COLO668 (cell line): ENCODE measurements at regions not wholly inside any gene's neighbourhood (a gene's known extent, or its start where the extent isn't known, plus 50 kb on each side); places are given as distances from the start of the nearest gene placed in this dataset.
"Not testable (repeated sequence)": the region's sequence is repeated elsewhere in the genome, so short reads cannot be mapped to it uniquely, and the experiment has no call there.

Experiments
- DNase-seq: peaks from one replicate; lab custom pipeline; 2025; ENCODE audit not compliant: unreplicated experiment; lab: John Stamatoyannopoulos, UW

DNA sequence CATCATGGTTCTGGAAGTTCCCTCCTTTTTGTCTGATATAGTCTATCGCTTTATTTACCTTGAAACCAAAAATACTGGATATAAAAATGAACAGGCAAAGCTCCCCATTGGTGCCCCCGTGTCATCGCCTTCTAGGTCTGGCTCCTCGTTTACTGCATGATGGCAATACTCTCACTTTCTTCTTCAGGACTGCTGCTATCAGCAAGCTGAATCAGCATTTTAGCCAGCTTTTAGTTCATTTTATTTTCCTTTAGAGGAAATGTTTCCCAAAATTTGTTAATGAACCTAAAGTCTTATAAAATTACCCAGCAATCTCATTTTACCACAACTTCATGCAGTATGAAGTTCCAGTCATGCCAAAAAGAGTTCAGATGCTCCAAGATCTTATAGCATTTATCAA, 80.5 kb downstream of the ZIC3 start:
- DNase-seq = no peak

DNA sequence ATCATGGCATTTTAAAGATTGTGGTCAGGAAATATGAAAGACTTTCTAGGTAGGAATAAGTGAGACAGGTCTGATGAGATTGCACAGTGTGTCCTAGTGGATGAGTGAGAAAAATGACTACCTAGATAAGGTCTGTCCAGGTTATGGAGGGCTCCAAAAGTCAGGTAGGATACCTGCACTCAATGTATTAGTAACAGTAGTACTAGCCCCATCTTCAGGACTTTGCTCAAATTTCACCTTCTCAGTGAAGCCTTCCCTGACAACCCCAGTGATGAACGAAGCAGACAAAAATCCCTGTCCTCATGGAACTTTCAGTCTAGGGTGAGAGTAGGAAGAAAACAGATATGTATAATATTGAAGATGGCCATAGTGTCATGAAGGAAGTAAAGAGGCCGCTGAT, 85.7 kb downstream of the ZIC3 start:
- DNase-seq = no peak

GRCh38 chrX:137652086-137652485, 86.2 kb downstream of the ZIC3 start:
- no peak for DNase-seq

DNA sequence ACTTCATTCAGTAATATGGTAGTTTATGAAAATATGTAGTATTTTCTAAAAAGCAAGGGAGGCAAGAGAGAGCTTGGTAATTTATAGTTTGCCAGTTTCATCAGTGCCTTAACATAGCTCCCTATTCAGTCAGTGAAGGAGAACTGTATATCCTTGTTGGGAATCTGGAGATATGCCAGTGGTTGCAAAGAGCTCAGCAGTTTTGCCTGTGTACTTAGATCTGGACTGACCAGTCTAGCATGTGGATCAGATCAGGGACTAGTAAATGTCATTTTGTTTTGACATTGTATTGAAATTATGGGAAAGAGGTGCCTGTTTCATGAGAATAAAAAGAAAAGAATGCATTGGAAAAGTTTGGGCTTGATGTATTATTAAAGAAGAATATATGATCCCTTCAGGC, 88.6 kb downstream of the ZIC3 start:
- DNase-seq = no peak

GRCh38 chrX:137667776-137668175, 101.8 kb downstream of the ZIC3 start:
- DNase-seq = no peak

- DNase-seq = no peak
Measured at GRCh38 chrX:137684591-137684990, 118.7 kb downstream of the ZIC3 start.

- DNase-seq = no peak
Measured at GRCh38 chrX:137695417-137695816, 129.5 kb downstream of the ZIC3 start.

DNA sequence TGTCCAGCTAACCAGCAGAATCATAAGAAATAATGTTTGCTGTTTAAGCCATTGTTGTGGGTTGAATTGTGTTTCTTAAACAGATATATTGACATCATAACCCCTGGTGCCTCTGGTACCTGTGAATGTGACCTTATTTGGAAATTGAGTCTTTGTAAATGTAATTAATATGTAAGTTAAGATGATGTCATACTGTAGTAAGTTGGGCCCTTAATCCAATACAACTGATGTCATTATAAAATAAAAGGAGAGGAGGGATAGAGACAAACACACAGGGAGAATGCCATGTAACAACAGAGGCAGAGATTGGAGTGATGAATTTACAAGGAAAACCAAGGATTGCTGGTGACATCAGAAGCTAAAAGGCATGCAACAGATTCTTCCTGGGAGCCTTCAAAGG, 141.4 kb downstream of the ZIC3 start:
- DNase-seq = no peak

DNA sequence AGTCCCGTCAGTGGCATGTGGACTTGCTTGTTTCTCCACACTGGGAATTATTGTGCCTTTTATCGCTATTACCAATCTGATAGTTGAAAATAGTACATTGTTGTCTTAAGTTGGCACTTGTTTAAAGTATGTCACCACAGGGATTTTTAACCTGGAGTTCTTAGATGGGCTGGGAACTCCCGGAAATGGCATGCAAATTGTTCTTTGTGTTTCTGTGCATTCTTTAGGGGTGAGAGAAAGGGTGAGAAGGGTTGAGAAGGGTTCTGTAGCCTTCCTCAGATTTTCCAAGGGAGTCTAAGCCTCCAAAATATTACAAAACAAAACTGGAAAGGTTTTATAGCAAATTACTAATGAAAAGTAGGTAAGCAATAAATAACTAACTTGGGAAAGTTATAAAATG, 176.9 kb downstream of the ZIC3 start:
- no peak for DNase-seq

- no peak for DNase-seq
Measured at GRCh38 chrX:137743414-137743813, 177.5 kb downstream of the ZIC3 start.

DNA sequence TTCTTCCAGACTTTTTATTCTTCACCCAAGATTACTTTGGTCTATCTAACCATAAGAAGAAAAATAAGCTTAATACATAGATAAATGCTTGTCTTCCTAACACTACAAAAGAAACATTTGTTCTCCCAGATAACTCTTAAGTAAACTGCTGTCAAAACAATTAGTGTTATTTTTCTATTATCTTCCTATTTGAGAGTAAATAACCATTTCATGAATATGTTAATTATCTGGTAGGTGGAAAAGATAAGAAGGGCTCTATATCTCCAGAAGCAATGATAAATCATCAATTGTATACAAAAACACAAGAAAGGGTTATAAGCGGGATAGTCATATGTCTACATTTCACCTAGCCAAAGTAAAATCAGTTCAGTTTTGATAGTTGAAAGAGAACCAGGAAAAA, 180.4 kb downstream of the ZIC3 start:
- DNase-seq = no peak

GRCh38 chrX:137747244-137748043, 181.5 kb downstream of the ZIC3 start:
- no peak for DNase-seq

DNA sequence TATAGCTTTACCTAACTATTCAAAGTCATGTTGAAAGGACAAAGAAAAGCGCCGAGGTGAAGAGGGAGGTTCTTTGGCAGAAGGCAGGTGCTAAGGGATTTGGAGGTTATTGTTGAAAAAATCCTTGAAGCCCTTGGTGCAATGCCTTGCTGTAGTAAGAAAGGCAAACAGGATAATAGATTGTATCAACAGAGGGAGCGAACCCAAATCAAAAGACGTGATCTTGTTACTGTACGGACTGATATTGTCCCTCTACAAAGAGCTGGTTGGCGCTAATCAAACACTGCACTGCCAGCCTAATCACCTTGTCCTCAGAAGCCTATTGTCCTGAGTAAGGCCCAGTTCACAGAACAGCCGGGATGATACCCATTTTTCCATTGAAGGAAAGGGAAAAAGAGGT, 182.9 kb downstream of the ZIC3 start:
- DNase-seq = no peak

- no peak for DNase-seq
Measured at GRCh38 chrX:137749246-137749645, 183.3 kb downstream of the ZIC3 start.

DNA sequence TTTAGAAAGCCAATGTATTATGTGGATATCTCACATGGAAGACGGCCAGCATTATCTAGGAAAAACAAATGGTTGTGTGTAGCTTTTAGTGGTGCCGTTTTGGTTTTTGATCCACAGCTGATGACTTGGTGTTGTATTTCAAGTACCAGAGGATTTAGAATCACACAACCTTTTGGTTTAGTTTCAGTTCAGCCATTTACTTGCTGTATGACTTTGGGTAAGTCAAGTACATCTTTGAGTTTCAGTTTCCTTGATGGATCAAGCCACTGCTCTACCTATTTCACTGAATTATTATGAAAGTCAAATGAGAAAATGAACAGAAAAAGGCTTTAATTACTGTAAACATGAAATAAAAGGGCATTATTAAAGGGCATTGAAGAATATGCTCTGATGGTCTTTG, 205.6 kb downstream of the ZIC3 start:
- no peak for DNase-seq

DNA sequence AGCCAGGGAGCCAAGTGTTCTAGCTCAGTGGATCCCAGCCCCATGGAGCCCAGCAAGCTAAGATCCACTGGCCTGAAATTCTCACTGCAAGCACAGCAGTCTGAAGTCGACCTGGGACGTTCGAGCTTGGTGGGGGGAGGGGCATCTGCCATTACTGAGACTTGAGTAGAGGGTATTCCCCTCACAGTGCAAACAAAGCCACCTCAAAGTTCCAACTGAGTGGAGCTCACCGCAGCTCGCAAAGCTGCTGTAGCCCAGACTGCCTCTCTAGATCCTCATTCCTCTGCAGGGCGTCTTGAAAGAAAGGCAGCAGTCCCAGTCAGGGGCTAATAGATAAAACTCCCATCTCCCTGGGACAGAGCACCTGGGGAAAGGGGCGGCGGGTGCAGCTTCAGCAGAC, 226.3 kb downstream of the ZIC3 start:
- DNase-seq = no peak

GRCh38 chrX:137797926-137798325, 232.0 kb downstream of the ZIC3 start:
- not testable (repeated sequence) for DNase-seq

GRCh38 chrX:137823257-137823656, 257.3 kb downstream of the ZIC3 start:
- DNase-seq = no peak

DNA sequence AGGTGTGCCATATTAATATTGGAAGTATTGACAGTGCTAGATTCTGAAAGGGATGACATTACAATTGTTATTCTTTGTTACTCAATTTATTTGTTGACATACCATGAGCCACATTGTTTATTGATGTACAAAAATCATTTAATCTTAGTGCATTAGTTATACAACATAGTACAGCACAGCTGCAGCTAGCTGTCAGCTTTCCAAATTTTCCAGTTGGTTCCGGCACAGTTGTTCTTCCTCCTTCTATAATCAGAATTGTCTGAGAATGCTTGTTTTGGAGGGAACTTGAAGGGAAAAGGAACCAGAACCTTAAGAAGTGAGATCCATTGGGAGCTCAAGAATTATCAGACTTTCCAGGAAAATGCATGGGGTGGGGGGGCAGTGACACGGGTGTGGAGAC, 281.4 kb downstream of the ZIC3 start:
- no peak for DNase-seq

DNA sequence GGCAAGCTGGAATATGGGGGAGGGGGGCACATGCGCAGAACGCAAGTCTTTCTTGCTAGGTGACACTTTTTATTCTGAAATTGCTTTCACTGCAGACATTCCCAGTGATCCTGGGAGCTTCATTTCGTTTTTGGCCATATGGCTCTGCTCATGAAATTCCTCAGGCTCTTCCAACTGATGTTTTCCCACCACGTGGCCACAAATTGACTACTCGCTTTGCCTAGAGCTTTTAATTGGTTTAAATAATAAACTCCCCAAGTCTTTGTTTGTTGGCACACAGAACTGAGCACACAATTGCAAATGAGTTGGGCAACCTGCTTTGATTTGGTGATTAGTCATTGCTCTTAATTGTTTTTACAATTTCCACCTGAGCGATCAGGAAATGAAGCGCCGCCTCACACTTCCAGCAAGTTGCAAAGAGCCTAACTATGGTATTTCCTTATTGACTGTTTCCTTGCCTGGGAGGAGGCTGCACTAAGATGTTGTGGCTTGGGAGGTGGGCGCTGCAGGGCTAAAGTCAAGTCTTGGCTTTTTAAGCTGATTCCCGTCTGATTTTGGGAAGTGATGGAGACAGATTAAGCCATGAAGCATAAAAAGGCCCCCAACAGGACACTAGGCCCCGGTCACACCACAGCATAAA, 282.5 kb downstream of the ZIC3 start:
- DNase-seq = no peak

- DNase-seq = no peak
Measured at GRCh38 chrX:137852502-137852901, 286.6 kb downstream of the ZIC3 start.

DNA sequence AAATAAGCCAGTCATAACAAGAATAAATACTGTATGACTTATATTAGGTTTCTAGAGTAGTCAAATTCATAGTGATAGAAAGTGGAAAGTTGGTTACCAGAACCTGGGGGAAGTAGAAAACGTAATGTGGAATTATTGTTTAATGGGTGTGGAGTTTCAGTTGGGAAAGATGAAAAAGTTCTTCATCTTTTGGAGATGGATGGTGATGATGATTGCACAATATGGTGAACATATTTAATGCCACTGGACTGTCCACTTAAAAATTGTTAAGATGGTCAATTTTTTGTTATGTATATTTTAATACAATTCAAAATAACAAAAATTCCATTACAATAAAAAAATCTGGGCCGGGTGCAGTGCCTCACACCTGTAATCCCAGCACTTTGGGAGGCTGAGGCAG, 289.6 kb downstream of the ZIC3 start:
- DNase-seq = no peak

- no peak for DNase-seq
Measured at GRCh38 chrX:137858106-137858505, 292.2 kb downstream of the ZIC3 start.
